PC-3 (cell line): ENCODE measurements at regions not wholly inside any gene's neighbourhood (a gene's known extent, or its start where the extent isn't known, plus 50 kb on each side); places are given as distances from the start of the nearest gene placed in this dataset.

ENCODE experiments used
- ATAC-seq: fragments of 200-7000 bp; cut with Tn5 transposase; 2 replicates; pipeline ENCODE4 v1.9.1; 2020; ENCODE audit warnings: mild to moderate bottlenecking, moderate library complexity
- BruUV-seq: library from RNA; stranded (reverse); fragments of 400-500 nt; replicated peaks from 2 replicates; lab custom pipeline; 2021; lab: Mats Ljungman, UMichigan
- CTCF ChIA-PET: fragments of 300-600 bp; sonication (Branson Sonifier 250); formaldehyde crosslinking; loops from one replicate; lab custom pipeline; 2022; ENCODE audit warnings: antibody characterized with exemption; lab: Charles Lee
- POLR2A ChIA-PET: fragments of 300-600 bp; sonication (Branson Sonifier 250); formaldehyde crosslinking; loops from one replicate; lab custom pipeline; 2022; ENCODE audit warnings: antibody characterized with exemption; ENCODE audit not compliant: unreplicated experiment; lab: Charles Lee
- DNase-seq: peaks from one replicate; pipeline ENCODE4 v3.0.0-alpha.2; 2015
- H2AFZ ChIP-seq: fragments of 300-600 bp; sonication (generic); 2 replicates; pipeline ENCODE4 v1.6.0; 2016; ENCODE audit warnings: antibody characterized with exemption, low read length
- H3F3A ChIP-seq: fragments of 300-600 bp; sonication (generic); one replicate; pipeline ENCODE4 v1.6.0; 2017; ENCODE audit warnings: antibody characterized with exemption, low read length, control low read depth, mild to moderate bottlenecking; ENCODE audit not compliant: unreplicated experiment
- H3K27ac ChIP-seq: fragments of 300-600 bp; sonication (generic); 2 replicates; pipeline ENCODE4 v1.5.1; 2016; ENCODE audit warnings: mild to moderate bottlenecking, low read length
- H3K27me3 ChIP-seq: fragments of 300-600 bp; sonication (generic); 2 replicates; pipeline ENCODE4 v1.6.1; 2016; ENCODE audit warnings: low read length, mixed read lengths
- H3K36me3 ChIP-seq: fragments of 300-600 bp; sonication (generic); 2 replicates; pipeline ENCODE4 v1.6.1; 2016; ENCODE audit warnings: low read depth, mixed run types, low read length, mixed read lengths
- H3K4me1 ChIP-seq: fragments of 300-600 bp; sonication (generic); 2 replicates; pipeline ENCODE4 v1.5.1; 2016; ENCODE audit warnings: low read length; ENCODE audit not compliant: insufficient read depth
- H3K4me2 ChIP-seq: fragments of 300-600 bp; sonication (generic); 2 replicates; pipeline ENCODE4 v1.6.0; 2016; ENCODE audit warnings: low read length
- H3K4me3 ChIP-seq: fragments of 300-600 bp; sonication (generic); 2 replicates; pipeline ENCODE4 v1.5.1; 2016; ENCODE audit warnings: mild to moderate bottlenecking, low read length, mixed read lengths
- H3K79me2 ChIP-seq: fragments of 300-600 bp; sonication (generic); 2 replicates; pipeline ENCODE4 v1.6.1; 2017; ENCODE audit warnings: low read length, mixed read lengths
- H3K9ac ChIP-seq: fragments of 300-600 bp; sonication (generic); 2 replicates; pipeline ENCODE4 v1.6.0; 2016; ENCODE audit warnings: mild to moderate bottlenecking, low read length
- H3K9me2 ChIP-seq: fragments of 300-600 bp; sonication (generic); replicated peaks from 2 replicates; pipeline ENCODE4 v1.6.1; 2016; ENCODE audit warnings: mixed run types, low read length, mixed read lengths
- H3K9me3 ChIP-seq: fragments of 300-600 bp; sonication (generic); 2 replicates; pipeline ENCODE4 v1.6.1; 2016; ENCODE audit warnings: low read length, mixed read lengths
- H4K20me1 ChIP-seq: fragments of 300-600 bp; sonication (generic); 2 replicates; pipeline ENCODE4 v1.6.1; 2016; ENCODE audit warnings: low read length, mixed read lengths
- EZH2 ChIP-seq: fragments of 300-600 bp; sonication (generic); IDR thresholded peaks from one replicate; pipeline ENCODE4 v1.6.1; 2017; ENCODE audit warnings: antibody characterized with exemption, mild to moderate bottlenecking, low read length; ENCODE audit not compliant: unreplicated experiment
- EZH2phosphoT487 ChIP-seq: fragments of 300-600 bp; sonication (generic); IDR thresholded peaks from 2 replicates; pipeline ENCODE4 v1.6.1; 2018; ENCODE audit warnings: mild to moderate bottlenecking, antibody characterized with exemption, low read length, borderline replicate concordance
- intact Hi-C: fragments of 100-400 bp; cut with micrococcal nuclease; formaldehyde crosslinking; loops from 2 replicates; pipeline ENCODE4 v1.9.0; 2023
- TF ChIP-seq, protein P1 (sequence below): fragments of 300-600 bp; sonication (generic); conservative IDR thresholded peaks from 2 replicates; pipeline ENCODE4 v1.5.1; 2017; ENCODE audit warnings: antibody characterized with exemption, low read depth, mild to moderate bottlenecking, low read length

DNA sequence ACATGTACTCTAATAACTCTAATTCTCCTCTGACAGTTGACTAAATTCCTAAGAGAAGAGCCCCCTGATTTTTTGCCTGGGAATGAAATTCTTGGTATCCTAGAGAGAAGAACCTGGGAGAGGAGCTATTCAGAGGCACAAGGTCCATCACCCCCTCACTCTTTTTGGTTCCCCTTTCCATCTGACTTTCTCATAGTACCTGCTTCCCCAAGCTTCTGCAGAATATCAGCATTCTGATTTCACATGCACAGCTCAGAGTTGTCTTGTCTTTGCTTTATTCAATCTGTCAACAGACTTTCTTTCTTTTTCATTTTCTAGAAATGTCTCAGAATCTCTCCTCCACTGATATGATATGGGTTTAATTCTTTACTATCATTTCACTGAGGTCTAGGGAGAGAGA lies 141.5 kb upstream of the FBXL17 start:
- Histone ChIP-seq H3K27me3 (no peaks in the 10 kb centered on the region), H3K79me2 (no peaks in the 10 kb centered on the region), H3K9me2 (no peaks in the 10 kb centered on the region), H3K4me1 (no peaks in the 10 kb centered on the region), H3K36me3 (no peaks in the 10 kb centered on the region), H3K27ac (no peak overlapping the region), H3K4me3 (no peak overlapping the region), H2AFZ (no peak overlapping the region), H4K20me1 (no peaks in the 10 kb centered on the region), H3F3A (no peaks in the 10 kb centered on the region), H3K9ac (no peak overlapping the region), H3K4me2 (no peak overlapping the region), H3K9me3 (peaks cover 4% of the 10 kb centered on the region; the same call in 1 of the 2 replicates)
- no TSS peak for BruUV-seq
- intact Hi-C loops: loop anchor here (2.0 to 10.0 kb wide), 5 partner anchors 104 to 1891 kb away; no protein-coding TSS in a partner anchor
- ATAC-seq (no peak), DNase-seq (no peak)
- CTCF ChIA-PET: interaction anchor here (0.5 kb wide), 1 partner anchor 1891 kb away, joined by 3 read pairs; no protein-coding TSS in a partner anchor
- POLR2A ChIA-PET: no interaction called here
- TF ChIP-seq, protein P1, sequence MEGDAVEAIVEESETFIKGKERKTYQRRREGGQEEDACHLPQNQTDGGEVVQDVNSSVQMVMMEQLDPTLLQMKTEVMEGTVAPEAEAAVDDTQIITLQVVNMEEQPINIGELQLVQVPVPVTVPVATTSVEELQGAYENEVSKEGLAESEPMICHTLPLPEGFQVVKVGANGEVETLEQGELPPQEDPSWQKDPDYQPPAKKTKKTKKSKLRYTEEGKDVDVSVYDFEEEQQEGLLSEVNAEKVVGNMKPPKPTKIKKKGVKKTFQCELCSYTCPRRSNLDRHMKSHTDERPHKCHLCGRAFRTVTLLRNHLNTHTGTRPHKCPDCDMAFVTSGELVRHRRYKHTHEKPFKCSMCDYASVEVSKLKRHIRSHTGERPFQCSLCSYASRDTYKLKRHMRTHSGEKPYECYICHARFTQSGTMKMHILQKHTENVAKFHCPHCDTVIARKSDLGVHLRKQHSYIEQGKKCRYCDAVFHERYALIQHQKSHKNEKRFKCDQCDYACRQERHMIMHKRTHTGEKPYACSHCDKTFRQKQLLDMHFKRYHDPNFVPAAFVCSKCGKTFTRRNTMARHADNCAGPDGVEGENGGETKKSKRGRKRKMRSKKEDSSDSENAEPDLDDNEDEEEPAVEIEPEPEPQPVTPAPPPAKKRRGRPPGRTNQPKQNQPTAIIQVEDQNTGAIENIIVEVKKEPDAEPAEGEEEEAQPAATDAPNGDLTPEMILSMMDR: no peak
- TF ChIP-seq EZH2phosphoT487 (no peak), EZH2 (no peak)

DNA sequence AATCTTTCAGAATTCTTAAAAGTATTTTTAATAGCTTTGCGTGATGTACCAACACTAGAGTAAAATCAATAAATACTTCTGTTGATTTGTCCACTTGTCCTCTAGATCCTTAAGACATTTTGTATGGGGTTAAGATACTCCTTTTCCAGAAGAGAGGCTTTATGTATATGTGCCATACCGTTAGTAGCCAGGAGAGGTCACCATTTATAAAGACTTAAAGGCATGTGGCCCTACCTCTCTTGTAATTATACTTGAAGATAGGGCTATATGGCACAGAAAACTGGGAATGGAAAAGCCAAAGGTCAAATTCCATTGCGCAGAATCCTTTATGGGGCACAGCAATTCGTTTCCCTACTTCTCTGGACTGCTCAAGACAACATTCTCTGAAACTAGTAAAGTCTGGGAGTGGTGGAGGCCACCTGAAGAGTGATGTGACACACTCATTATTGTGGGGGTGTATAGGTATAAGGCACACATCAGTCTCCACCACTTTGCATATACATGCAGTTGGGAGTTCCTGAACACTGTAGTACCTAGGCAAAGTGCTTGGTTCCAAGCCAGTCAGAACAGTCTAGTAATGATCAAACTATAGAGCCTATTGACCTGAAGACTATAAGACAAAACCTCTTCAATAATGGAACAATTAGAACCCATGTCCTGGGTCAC lies 140.1 kb upstream of the FBXL17 start:
- H3K4me3 ChIP-seq: no peak overlapping the region

More for the DNA sequence above, 140.1 kb upstream of the FBXL17 start:
- Histone ChIP-seq H3K36me3 (no peaks in the 10 kb centered on the region), H3K4me1 (no peaks in the 10 kb centered on the region), H3K27ac (no peak overlapping the region), H3K27me3 (no peaks in the 10 kb centered on the region), H3K9me2 (no peaks in the 10 kb centered on the region), H3F3A (no peaks in the 10 kb centered on the region), H3K9ac (no peak overlapping the region), H2AFZ (no peak overlapping the region), H3K79me2 (no peaks in the 10 kb centered on the region), H4K20me1 (no peaks in the 10 kb centered on the region), H3K4me2 (no peak overlapping the region), H3K9me3 (peaks cover 4% of the 10 kb centered on the region; the same call in 1 of the 2 replicates)
- ChIA-PET CTCF (no interaction called here), POLR2A (no interaction called here)
- ATAC-seq: peak; percentile 96
- peak; percentile 92 for DNase-seq
- no TSS peak for BruUV-seq
- intact Hi-C loops: loop anchor here (1.0 to 10.0 kb wide), 8 partner anchors 41 to 1893 kb away; no protein-coding TSS in a partner anchor
- TF ChIP-seq, protein P1: peak; percentile 94
- no peak for TF ChIP-seq EZH2phosphoT487
